Neural cell (in vitro differentiated cells): ENCODE measurements at regions not wholly inside any gene's neighbourhood (a gene's known extent, or its start where the extent isn't known, plus 50 kb on each side); places are given as distances from the start of the nearest gene placed in this dataset.

Experiments used
- EP300 ChIP-seq: fragments of 450-650 bp; conservative IDR thresholded peaks from 2 replicates; pipeline ENCODE4 v1.6.1; 2014; ENCODE audit warnings: antibody characterized with exemption, mild to moderate bottlenecking, moderate library complexity; ENCODE audit not compliant: poor library complexity, severe bottlenecking
- EZH2 ChIP-seq: fragments of 200-600, 300-800 bp; shearing (Covaris generic), sonication (generic); IDR thresholded peaks from 2 replicates; pipeline ENCODE4 v1.6.1; 2014; ENCODE audit warnings: antibody characterized with exemption, low read length, borderline replicate concordance, mild to moderate bottlenecking; ENCODE audit not compliant: insufficient read depth, poor library complexity, severe bottlenecking
- MXI1 ChIP-seq: fragments of 450-650 bp; conservative IDR thresholded peaks from 2 replicates; pipeline ENCODE4 v1.6.1; 2014; ENCODE audit warnings: antibody characterized with exemption, mild to moderate bottlenecking; ENCODE audit not compliant: poor library complexity, severe bottlenecking
- POLR2AphosphoS5 ChIP-seq: IDR thresholded peaks from 2 replicates; pipeline ENCODE4 v1.6.1; 2012
- REST ChIP-seq: IDR thresholded peaks from 2 replicates; pipeline ENCODE4 v1.6.1; 2012; ENCODE audit warnings: borderline replicate concordance
- SMC3 ChIP-seq: fragments of 450-650 bp; conservative IDR thresholded peaks from 2 replicates; pipeline ENCODE4 v1.6.1; 2014; ENCODE audit warnings: antibody characterized with exemption, mild to moderate bottlenecking, moderate library complexity; ENCODE audit not compliant: poor library complexity
- TAF1 ChIP-seq: IDR thresholded peaks from 2 replicates; pipeline ENCODE4 v1.6.1; 2012; ENCODE audit warnings: low read depth
- TF ChIP-seq, protein P1 (sequence below): fragments of 450-650 bp; IDR thresholded peaks from 2 replicates; pipeline ENCODE4 v1.5.1; 2014; ENCODE audit warnings: antibody characterized with exemption, mild to moderate bottlenecking, moderate library complexity; ENCODE audit not compliant: poor library complexity, severe bottlenecking

- TF ChIP-seq, protein P1, sequence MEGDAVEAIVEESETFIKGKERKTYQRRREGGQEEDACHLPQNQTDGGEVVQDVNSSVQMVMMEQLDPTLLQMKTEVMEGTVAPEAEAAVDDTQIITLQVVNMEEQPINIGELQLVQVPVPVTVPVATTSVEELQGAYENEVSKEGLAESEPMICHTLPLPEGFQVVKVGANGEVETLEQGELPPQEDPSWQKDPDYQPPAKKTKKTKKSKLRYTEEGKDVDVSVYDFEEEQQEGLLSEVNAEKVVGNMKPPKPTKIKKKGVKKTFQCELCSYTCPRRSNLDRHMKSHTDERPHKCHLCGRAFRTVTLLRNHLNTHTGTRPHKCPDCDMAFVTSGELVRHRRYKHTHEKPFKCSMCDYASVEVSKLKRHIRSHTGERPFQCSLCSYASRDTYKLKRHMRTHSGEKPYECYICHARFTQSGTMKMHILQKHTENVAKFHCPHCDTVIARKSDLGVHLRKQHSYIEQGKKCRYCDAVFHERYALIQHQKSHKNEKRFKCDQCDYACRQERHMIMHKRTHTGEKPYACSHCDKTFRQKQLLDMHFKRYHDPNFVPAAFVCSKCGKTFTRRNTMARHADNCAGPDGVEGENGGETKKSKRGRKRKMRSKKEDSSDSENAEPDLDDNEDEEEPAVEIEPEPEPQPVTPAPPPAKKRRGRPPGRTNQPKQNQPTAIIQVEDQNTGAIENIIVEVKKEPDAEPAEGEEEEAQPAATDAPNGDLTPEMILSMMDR, result no peak
- TF ChIP-seq EZH2 (no peak), REST (no peak), EP300 (no peak), POLR2AphosphoS5 (no peak), MXI1 (no peak), SMC3 (no peak), TAF1 (no peak)
Measured at GRCh38 chr2:12046641-12047040, 300.2 kb downstream of the LPIN1 start.
